ENCODE measurements at regions not wholly inside any gene's neighbourhood (a gene's known extent, or its start where the extent isn't known, plus 50 kb on each side); places are given as distances from the start of the nearest gene placed in this dataset.
"Not testable (repeated sequence)": the region's sequence is repeated elsewhere in the genome, so short reads cannot be mapped to it uniquely, and the experiment has no call there.

GRCh38 chr4:33979781-33980180 is 2264.5 kb downstream of the ARAP2 start:
- H3K27me3 ChIP-seq (replicated peaks in 1 of 2; ENCODE audit: control insufficient read depth in 2 of 2, extremely low read depth in 1 of 2, insufficient read depth in 2 of 2, low read length in 1 of 2); H3K9me3 Mint-ChIP-seq; H3K9me3 ChIP-seq; H3K36me3 Mint-ChIP-seq; DNase-seq; POLR2A ChIA-PET; CTCF ChIA-PET; H3K4me1 ChIP-seq (ENCODE audit: control insufficient read depth in 1 of 2, extremely low read depth in 1 of 2, insufficient read depth in 2 of 2, low read length in 2 of 2); H3K4me3 Mint-ChIP-seq; H3K27ac ChIP-seq (ENCODE audit: low read length); H3K27ac Mint-ChIP-seq; H3K4me3 ChIP-seq (ENCODE audit: control insufficient read depth in 1 of 2, extremely low read depth in 1 of 2, low read length in 1 of 2); H3K4me1 Mint-ChIP-seq; H3K27me3 Mint-ChIP-seq; H3K36me3 ChIP-seq (ENCODE audit: control insufficient read depth in 2 of 2, extremely low read depth in 1 of 2, insufficient read depth in 1 of 2, low read length in 1 of 2); ATAC-seq (replicated peaks in 1 of 4): not testable (repeated sequence)
- 83% methylated on average over 2 of the region's 4 CpGs for WGBS (ENCODE audit: insufficient coverage)

GRCh38 chr4:33980361-33980760 is 2264.0 kb downstream of the ARAP2 start:
- H3K9me3 Mint-ChIP-seq = peaks cover 0 to 8% (median 7%) of the 10 kb centered on the region in 3 donors
- H3K36me3 Mint-ChIP-seq = no peaks in the 10 kb centered on the region
- POLR2A ChIA-PET = no interaction called here
- WGBS (ENCODE audit: insufficient coverage) = no CpG with 5 or more reads among the region's 2 CpGs
- no peaks in the 10 kb centered on the region for H3K27me3 Mint-ChIP-seq
- ATAC-seq (replicated peaks in 1 of 4) (no peak), DNase-seq (no peak)
- no peaks in the 10 kb centered on the region for H3K4me1 Mint-ChIP-seq
- CTCF ChIA-PET = no interaction called here
- no peaks in the 10 kb centered on the region for H3K4me1 ChIP-seq (ENCODE audit: control insufficient read depth in 1 of 2, extremely low read depth in 1 of 2, insufficient read depth in 2 of 2, low read length in 2 of 2)
- H3K27ac ChIP-seq (ENCODE audit: low read length) = no peak overlapping the region
- no peaks in the 10 kb centered on the region for H3K9me3 ChIP-seq
- H3K27ac Mint-ChIP-seq = no peak overlapping the region
- no peaks in the 10 kb centered on the region for H3K36me3 ChIP-seq (ENCODE audit: control insufficient read depth in 2 of 2, extremely low read depth in 1 of 2, insufficient read depth in 1 of 2, low read length in 1 of 2)
- no peak overlapping the region for H3K4me3 Mint-ChIP-seq
- no peaks in the 10 kb centered on the region for H3K27me3 ChIP-seq (replicated peaks in 1 of 2; ENCODE audit: control insufficient read depth in 2 of 2, extremely low read depth in 1 of 2, insufficient read depth in 2 of 2, low read length in 1 of 2)
- H3K4me3 ChIP-seq (ENCODE audit: control insufficient read depth in 1 of 2, extremely low read depth in 1 of 2, low read length in 1 of 2) = no peak overlapping the region

- no peak overlapping the region for H3K27ac ChIP-seq (ENCODE audit: low read length)
- ChIA-PET CTCF (no interaction called here), POLR2A (no interaction called here)
- no peaks in the 10 kb centered on the region for H3K4me1 ChIP-seq (ENCODE audit: control insufficient read depth in 1 of 2, extremely low read depth in 1 of 2, insufficient read depth in 2 of 2, low read length in 2 of 2)
- Mint-ChIP-seq H3K27ac (no peak overlapping the region), H3K4me1 (no peaks in the 10 kb centered on the region), H3K9me3 (peaks cover 8 to 11% (median 10%) of the 10 kb centered on the region in 3 donors), H3K4me3 (no peak overlapping the region), H3K27me3 (no peaks in the 10 kb centered on the region), H3K36me3 (no peaks in the 10 kb centered on the region)
- WGBS (ENCODE audit: insufficient coverage) = no CpG with 5 or more reads among the region's 3 CpGs
- no peaks in the 10 kb centered on the region for H3K36me3 ChIP-seq (ENCODE audit: control insufficient read depth in 2 of 2, extremely low read depth in 1 of 2, insufficient read depth in 1 of 2, low read length in 1 of 2)
- H3K9me3 ChIP-seq = no peaks in the 10 kb centered on the region
- ATAC-seq (replicated peaks in 1 of 4) (no peak), DNase-seq (no peak)
- H3K4me3 ChIP-seq (ENCODE audit: control insufficient read depth in 1 of 2, extremely low read depth in 1 of 2, low read length in 1 of 2) = no peak overlapping the region
- no peaks in the 10 kb centered on the region for H3K27me3 ChIP-seq (replicated peaks in 1 of 2; ENCODE audit: control insufficient read depth in 2 of 2, extremely low read depth in 1 of 2, insufficient read depth in 2 of 2, low read length in 1 of 2)
Observed at GRCh38 chr4:33989820-33990443, 2254.4 kb downstream of the ARAP2 start.

- ChIA-PET POLR2A (no interaction called here), CTCF (no interaction called here)
- H3K36me3 ChIP-seq (ENCODE audit: control insufficient read depth in 2 of 2, extremely low read depth in 1 of 2, insufficient read depth in 1 of 2, low read length in 1 of 2) = no peaks in the 10 kb centered on the region
- H3K27ac ChIP-seq (ENCODE audit: low read length) = no peak overlapping the region
- no peaks in the 10 kb centered on the region for H3K4me1 ChIP-seq (ENCODE audit: control insufficient read depth in 1 of 2, extremely low read depth in 1 of 2, insufficient read depth in 2 of 2, low read length in 2 of 2)
- ATAC-seq (replicated peaks in 1 of 4) (no peak), DNase-seq (no peak)
- no peak overlapping the region for H3K4me3 Mint-ChIP-seq
- H3K27me3 ChIP-seq (replicated peaks in 1 of 2; ENCODE audit: control insufficient read depth in 2 of 2, extremely low read depth in 1 of 2, insufficient read depth in 2 of 2, low read length in 1 of 2) = no peaks in the 10 kb centered on the region
- no peaks in the 10 kb centered on the region for H3K27me3 Mint-ChIP-seq
- no peak overlapping the region for H3K27ac Mint-ChIP-seq
- no peaks in the 10 kb centered on the region for H3K9me3 ChIP-seq
- no peaks in the 10 kb centered on the region for H3K4me1 Mint-ChIP-seq
- H3K9me3 Mint-ChIP-seq = peaks cover 12 to 21% (median 16%) of the 10 kb centered on the region in 3 donors
- H3K4me3 ChIP-seq (ENCODE audit: control insufficient read depth in 1 of 2, extremely low read depth in 1 of 2, low read length in 1 of 2) = no peak overlapping the region
- WGBS (ENCODE audit: insufficient coverage) = no CpG with 5 or more reads among the region's 4 CpGs
- H3K36me3 Mint-ChIP-seq = no peaks in the 10 kb centered on the region
Observed at GRCh38 chr4:33996075-33996718, 2248.1 kb downstream of the ARAP2 start.

GRCh38 chr4:33998291-33998690 is 2246.0 kb downstream of the ARAP2 start:
- CTCF ChIA-PET = no interaction called here
- Histone ChIP-seq H3K27me3 (replicated peaks in 1 of 2; ENCODE audit: control insufficient read depth in 2 of 2, extremely low read depth in 1 of 2, insufficient read depth in 2 of 2, low read length in 1 of 2) (no peaks in the 10 kb centered on the region), H3K36me3 (ENCODE audit: control insufficient read depth in 2 of 2, extremely low read depth in 1 of 2, insufficient read depth in 1 of 2, low read length in 1 of 2) (no peaks in the 10 kb centered on the region), H3K9me3 (no peaks in the 10 kb centered on the region), H3K27ac (ENCODE audit: low read length) (no peak overlapping the region), H3K4me1 (ENCODE audit: control insufficient read depth in 1 of 2, extremely low read depth in 1 of 2, insufficient read depth in 2 of 2, low read length in 2 of 2) (no peaks in the 10 kb centered on the region), H3K4me3 (ENCODE audit: control insufficient read depth in 1 of 2, extremely low read depth in 1 of 2, low read length in 1 of 2) (no peak overlapping the region)
- POLR2A ChIA-PET = no interaction called here
- no peaks in the 10 kb centered on the region for H3K27me3 Mint-ChIP-seq
- 100% methylated on average over 1 of the region's 3 CpGs for WGBS (ENCODE audit: insufficient coverage)
- ATAC-seq (replicated peaks in 1 of 4) (no peak), DNase-seq (no peak)
- H3K4me1 Mint-ChIP-seq = no peaks in the 10 kb centered on the region
- H3K4me3 Mint-ChIP-seq = no peak overlapping the region
- H3K9me3 Mint-ChIP-seq = peaks cover 8 to 26% (median 14%) of the 10 kb centered on the region in 3 donors
- no peak overlapping the region for H3K27ac Mint-ChIP-seq
- no peaks in the 10 kb centered on the region for H3K36me3 Mint-ChIP-seq

- peaks cover 8 to 14% (median 10%) of the 10 kb centered on the region in 3 donors for H3K9me3 Mint-ChIP-seq
- Histone ChIP-seq H3K4me3 (ENCODE audit: control insufficient read depth in 1 of 2, extremely low read depth in 1 of 2, low read length in 1 of 2) (no peak overlapping the region), H3K27me3 (replicated peaks in 1 of 2; ENCODE audit: control insufficient read depth in 2 of 2, extremely low read depth in 1 of 2, insufficient read depth in 2 of 2, low read length in 1 of 2) (no peaks in the 10 kb centered on the region), H3K4me1 (ENCODE audit: control insufficient read depth in 1 of 2, extremely low read depth in 1 of 2, insufficient read depth in 2 of 2, low read length in 2 of 2) (no peaks in the 10 kb centered on the region), H3K9me3 (no peaks in the 10 kb centered on the region), H3K27ac (ENCODE audit: low read length) (no peak overlapping the region), H3K36me3 (ENCODE audit: control insufficient read depth in 2 of 2, extremely low read depth in 1 of 2, insufficient read depth in 1 of 2, low read length in 1 of 2) (no peaks in the 10 kb centered on the region)
- 83% methylated on average over 1 of the region's 3 CpGs for WGBS (ENCODE audit: insufficient coverage)
- H3K27ac Mint-ChIP-seq = no peak overlapping the region
- DNase-seq = no peak
- ChIA-PET POLR2A (no interaction called here), CTCF (no interaction called here)
- no peaks in the 10 kb centered on the region for H3K27me3 Mint-ChIP-seq
- no peaks in the 10 kb centered on the region for H3K4me1 Mint-ChIP-seq
- no peak for ATAC-seq (replicated peaks in 1 of 4)
- H3K36me3 Mint-ChIP-seq = no peaks in the 10 kb centered on the region
- no peak overlapping the region for H3K4me3 Mint-ChIP-seq
Observed at GRCh38 chr4:34000356-34000755, 2244.0 kb downstream of the ARAP2 start.

- H3K9me3 ChIP-seq; DNase-seq; H3K27ac ChIP-seq (ENCODE audit: low read length); CTCF ChIA-PET; H3K4me3 ChIP-seq (ENCODE audit: control insufficient read depth in 1 of 2, extremely low read depth in 1 of 2, low read length in 1 of 2); H3K4me3 Mint-ChIP-seq; H3K27me3 Mint-ChIP-seq; H3K36me3 Mint-ChIP-seq; H3K27me3 ChIP-seq (replicated peaks in 1 of 2; ENCODE audit: control insufficient read depth in 2 of 2, extremely low read depth in 1 of 2, insufficient read depth in 2 of 2, low read length in 1 of 2); H3K36me3 ChIP-seq (ENCODE audit: control insufficient read depth in 2 of 2, extremely low read depth in 1 of 2, insufficient read depth in 1 of 2, low read length in 1 of 2); POLR2A ChIA-PET; H3K4me1 Mint-ChIP-seq; ATAC-seq (replicated peaks in 1 of 4); H3K4me1 ChIP-seq (ENCODE audit: control insufficient read depth in 1 of 2, extremely low read depth in 1 of 2, insufficient read depth in 2 of 2, low read length in 2 of 2); H3K27ac Mint-ChIP-seq: not testable (repeated sequence)
- H3K9me3 Mint-ChIP-seq = peaks cover 8 to 10% (median 10%) of the 10 kb centered on the region in 3 donors
- WGBS (ENCODE audit: insufficient coverage) = no CpG with 5 or more reads among the region's 1 CpG
Observed at GRCh38 chr4:34006540-34006939, 2237.8 kb downstream of the ARAP2 start.
